HG02798 (cell line): ENCODE measurements at regions not wholly inside any gene's neighbourhood (a gene's known extent, or its start where the extent isn't known, plus 50 kb on each side); places are given as distances from the start of the nearest gene placed in this dataset.
A peak's percentile ranks its signal among the peaks of the same experiment; 100 is the strongest.

ENCODE experiments used
- ATAC-seq: cut with Tn5 transposase; IDR thresholded peaks from one replicate; pipeline ENCODE4 v1.9.1; 2021; ENCODE audit warnings: mild to moderate bottlenecking; ENCODE audit not compliant: unreplicated experiment, poor library complexity

DNA sequence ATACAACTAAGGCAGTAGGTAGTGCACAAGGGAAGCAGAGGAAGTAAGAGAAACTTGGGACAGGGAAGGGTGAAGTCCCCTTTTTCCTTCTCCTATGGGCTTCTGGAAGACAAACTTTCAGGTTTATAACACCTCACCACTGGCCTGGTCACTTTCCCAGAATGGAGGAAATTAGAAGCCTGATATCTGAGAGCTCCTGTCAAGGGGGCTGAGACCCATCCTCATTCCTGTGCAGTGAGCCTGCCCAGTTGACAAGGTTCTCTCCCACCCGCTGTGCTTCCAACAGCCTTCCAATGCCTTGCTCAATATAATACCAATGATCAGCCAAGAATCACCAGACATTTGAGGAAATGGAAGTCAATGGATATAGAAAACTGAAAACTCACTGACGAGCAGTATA is 100.4 kb upstream of the YPEL5 start:
- no peak for ATAC-seq

DNA sequence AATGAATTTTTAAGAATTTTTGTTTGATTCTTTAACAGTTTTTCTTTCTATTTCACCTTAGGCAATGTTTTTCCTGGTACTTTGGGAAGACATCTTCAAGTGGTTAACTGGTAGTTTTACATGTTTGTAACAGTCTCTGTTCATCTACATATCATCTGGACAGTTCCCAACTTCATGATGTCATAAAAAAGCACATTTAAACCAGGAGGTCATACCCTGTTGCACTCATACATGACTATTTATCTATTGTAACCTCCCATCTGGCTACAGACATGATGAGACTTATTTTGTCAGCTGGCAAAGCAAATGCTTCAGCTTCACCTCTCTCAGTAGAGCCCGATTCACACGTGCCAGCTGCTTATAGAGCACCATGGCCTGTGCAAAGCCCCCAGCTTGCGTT is 99.8 kb upstream of the YPEL5 start:
- ATAC-seq = no peak

DNA sequence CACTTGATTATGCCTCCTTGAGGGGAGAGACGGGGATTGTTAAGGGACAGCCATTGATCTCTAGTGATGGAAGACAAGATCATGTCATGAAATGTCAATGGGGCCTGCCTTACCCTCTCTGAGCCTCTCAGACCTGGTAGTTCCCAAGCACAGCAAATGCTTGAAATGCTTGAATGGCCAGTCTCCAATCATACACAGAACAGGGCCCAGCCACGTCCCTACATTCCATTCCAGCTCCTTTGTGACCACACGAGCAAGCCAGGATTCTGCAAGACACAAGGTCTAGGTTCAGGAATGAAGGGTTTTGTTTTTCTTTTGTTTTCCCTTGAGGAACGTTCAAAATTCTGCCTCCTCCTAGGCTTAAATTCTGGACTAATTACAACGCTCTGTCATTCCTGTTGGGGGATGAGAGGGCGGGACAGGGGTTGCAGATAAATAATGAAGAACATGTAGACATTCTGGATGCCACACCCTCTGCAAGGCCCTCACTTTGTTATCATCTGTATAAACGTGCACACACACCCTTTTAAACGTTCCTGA is 98.1 kb upstream of the YPEL5 start:
- no peak for ATAC-seq

DNA sequence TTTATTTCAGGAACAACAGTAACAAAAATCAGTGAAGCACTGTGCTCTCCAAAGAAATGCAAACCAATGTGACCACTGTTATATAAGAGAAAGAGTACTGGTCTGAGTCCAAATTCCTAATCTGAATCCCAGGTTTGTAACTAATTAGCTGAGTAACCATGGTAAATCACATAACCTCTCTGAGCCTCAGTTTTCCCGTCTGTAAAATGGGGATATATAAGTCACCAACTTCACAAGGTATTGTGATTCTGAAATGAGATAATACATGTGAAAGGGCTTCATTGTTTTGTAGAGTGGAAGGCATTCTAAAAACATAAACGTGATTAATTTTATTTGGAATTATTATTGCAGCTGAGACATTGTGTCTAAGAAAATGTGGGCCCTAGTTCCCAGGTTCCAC is 91.3 kb upstream of the YPEL5 start:
- ATAC-seq = no peak

DNA sequence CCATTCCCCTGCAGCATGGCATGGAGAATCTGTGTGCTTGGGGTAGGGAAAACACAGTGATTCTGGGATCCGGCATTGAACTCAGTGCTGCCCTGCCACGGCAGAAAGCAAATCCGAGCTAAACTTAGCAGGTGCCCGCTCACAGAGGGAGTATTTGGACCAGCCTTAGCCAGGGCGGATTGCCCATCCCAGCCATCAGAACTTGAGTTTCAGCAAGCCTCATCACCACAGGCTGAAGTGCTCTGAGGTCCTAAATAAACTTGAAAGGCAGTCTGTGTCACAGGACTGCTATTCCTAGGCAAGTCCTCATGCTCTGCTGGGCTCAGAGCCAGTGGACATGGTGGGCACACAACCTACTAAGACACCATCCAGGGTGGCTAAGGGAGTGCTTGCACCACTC is 86.2 kb upstream of the YPEL5 start:
- ATAC-seq = no peak

DNA sequence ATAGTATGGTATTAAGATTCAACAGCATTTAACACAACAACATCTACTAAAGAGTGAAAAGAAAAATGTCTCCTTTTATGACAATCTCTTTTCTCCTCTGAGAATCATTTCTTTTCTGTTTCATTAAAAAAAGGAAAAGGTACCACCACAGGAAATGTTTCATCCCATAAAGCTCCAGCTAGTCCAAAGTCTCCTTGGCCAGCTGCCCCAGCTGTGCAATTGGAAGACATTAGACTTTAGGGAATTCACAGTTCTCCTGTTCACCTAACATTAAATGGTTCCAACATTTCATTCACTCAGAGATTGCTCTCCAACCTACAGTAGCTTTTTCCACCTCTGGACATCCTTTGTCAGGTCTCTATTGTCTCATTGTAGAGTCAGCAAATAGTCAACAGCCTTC is 78.7 kb upstream of the YPEL5 start:
- ATAC-seq = no peak

DNA sequence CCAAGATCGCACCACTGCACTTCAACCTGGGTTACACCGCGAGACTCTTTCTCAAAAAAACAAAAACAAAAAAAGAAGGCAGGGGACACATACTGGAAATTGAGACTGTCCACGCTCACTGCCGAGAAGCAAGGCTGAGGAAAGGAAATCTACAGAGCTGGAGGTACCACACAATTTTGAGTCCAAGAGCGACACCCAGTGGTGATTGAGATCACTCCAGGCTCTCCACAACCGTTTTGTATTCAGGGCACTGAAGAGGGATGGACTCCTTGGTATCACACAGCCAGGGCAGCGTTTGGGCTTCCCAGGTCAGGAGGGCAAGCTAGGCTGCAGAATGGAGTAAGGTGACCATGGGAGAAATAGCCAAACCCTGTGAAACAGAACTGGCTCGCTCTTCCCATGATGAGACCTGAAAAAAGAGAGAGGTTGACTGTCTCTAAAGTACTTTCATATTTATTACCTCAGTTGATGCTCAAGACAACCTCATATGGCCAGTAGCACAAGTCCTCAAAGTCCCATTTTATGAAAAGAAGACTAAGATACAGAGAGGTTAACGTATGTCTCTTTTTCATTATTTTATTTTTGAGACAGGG is 74.5 kb upstream of the YPEL5 start:
- ATAC-seq = peak; percentile 74

DNA sequence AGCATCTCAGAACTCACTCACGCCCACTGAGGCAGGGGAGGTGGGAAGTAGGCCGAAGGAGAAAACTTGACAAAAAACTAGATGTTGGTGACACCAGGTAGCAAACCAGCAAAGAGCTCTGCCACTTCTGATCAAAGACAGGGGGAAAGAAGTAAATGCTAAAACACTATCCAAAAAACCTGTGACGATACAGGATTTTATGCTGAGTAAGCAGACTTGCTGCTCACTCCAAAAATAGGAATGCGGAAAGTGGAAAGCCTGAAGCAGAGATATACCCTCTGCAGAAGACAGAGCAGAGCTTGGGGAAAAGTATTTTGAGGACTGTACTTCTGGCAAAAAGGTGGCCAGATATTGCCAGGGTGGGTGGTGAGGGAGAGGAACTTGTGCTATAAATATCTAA is 73.3 kb upstream of the YPEL5 start:
- ATAC-seq = no peak

DNA sequence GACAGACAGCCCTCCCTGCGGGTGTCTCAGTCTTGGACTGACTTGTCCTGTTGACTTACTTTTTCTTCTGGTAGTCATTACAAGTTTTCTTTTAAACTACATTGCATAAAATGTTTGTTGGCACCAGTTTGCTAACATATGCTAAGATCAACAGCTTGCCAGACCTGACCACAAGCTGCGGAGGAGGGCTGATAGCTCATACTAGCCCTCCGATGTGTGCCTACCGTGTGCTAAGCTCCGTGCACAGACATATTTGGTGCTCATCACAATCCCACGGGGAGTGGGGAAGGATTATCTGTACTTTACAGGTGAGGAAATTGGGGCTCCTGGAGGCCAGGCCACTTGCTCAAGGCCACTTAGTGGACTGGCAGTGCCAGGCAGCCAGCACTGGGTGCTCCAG is 72.8 kb upstream of the YPEL5 start:
- ATAC-seq = no peak

DNA sequence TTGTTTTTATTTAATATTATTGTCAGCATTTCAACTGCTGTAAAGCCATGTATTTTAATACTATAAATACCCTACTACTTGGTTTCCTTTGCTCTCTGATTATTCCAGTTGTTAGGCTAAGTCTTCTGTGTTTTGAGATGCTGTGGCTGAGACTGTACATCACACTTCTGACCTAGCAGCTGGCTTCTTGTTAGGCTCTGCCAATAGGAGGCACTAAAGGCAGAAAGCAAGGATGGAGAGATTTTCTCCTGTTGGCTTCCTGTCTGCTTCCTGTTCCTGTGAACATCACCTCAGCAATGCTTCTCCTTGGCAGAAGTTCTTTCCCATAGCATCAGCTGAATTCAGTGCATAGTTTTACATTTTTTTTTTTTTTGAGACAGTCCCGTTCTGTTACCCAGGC is 68.3 kb upstream of the YPEL5 start:
- ATAC-seq = no peak

DNA sequence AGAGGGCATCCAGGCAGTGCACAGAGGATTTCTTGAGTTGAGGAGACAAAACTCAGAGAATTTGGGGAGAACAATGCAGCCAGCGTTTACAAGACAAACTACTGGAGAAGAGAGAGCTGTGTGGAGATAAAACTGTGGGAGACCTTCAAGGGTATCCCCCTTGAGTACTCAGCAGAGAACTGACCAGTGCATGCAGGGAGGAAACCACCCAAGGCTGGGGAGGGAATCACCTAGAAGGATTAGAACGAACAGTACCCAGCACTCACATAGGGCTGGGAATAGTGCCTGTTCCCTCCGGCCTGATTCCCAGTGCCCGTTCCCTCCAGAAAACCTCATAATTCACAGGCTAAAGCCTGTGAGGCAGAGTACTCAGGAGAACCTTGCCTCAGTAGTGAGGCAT is 61.9 kb upstream of the YPEL5 start:
- no peak for ATAC-seq

DNA sequence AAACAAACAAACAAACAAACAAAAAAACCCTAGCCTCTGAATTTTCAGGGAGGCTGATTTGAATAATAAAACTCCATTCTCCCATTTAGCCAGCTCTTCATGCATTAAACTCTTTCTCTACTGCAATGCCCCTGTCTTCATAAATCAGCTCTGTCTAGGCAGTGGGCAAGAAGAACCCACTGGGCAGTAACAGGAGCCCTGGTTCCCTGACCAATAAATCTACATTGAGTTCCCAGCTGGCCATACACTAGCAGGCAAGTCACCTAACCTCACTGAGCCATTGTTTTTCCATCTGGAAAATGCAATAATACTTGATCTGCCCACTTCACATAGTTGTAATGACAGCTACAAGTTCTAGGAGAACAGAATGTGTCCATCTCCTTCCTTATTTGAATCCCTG is 57.6 kb upstream of the YPEL5 start:
- no peak for ATAC-seq

DNA sequence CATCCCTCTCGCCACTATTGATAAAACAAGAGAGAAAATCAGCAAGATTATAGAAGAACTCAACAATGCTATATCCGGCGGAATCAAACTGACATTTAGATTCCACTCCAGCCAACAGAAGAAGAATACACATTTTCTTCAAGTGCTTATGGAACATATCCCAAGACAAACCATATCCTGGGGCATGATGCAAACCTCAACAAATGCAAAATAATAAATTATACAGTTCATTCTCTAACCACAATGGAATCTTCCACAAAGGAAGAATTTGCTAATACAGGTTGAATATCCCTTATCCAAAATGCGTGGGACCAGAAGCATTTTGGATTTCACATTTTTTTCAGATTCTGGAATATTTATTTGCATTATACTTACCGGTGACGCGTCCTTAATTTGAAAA is 51.4 kb upstream of the YPEL5 start:
- no peak for ATAC-seq

DNA sequence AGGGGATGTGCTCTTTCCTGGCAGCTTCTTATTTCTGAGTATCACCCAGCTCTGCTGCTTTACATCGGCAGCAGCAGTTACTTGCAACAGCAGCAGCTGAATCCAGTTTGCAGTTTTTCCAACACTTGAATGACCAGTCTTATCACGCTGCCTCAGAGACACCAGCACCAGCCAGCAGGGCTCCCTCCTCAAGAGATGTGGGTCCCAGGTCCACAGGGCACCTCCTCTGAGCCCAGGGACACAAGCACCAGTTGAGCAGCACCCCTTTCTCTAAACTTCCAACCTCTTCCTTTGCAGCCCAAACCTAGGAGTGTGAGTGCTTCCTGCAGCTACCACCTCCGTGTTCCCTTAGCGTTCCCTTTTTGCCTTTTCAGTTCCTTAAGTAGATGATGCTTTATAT is 50.4 kb upstream of the YPEL5 start:
- ATAC-seq = no peak
